Adrenal gland (tissue), 9 donors: ENCODE measurements at regions not wholly inside any gene's neighbourhood (a gene's known extent, or its start where the extent isn't known, plus 50 kb on each side); places are given as distances from the start of the nearest gene placed in this dataset.

Experiments used
- DNase-seq, 7 donors: peaks; one replicate each; pipeline ENCODE4 v3.0.0-alpha.2; 2019 to 2020
- H3K27ac ChIP-seq, 5 donors: fragments of 200-600 bp; sonication (generic) in 4 of 5; 1 replicate in 3 of 5; 2 replicates in 2 of 5; pipeline versions ENCODE4 v1.5.1 to v1.8.0; 2016 to 2020; ENCODE audit warnings: mild to moderate bottlenecking in 1 of 5
- H3K27me3 ChIP-seq: fragments of 200-600 bp; 2 replicates; pipeline ENCODE4 v1.8.0; 2021
- H3K36me3 ChIP-seq, 2 donors: fragments of 200-600 bp; replicated peaks in 1 of 2; 1 replicate in 1 of 2; 2 replicates in 1 of 2; pipeline versions ENCODE4 v1.5.1 to v1.8.0; 2018 to 2022
- H3K4me1 ChIP-seq, 2 donors: fragments of 200-600 bp; replicated peaks in 1 of 2; 1 replicate in 1 of 2; 2 replicates in 1 of 2; pipeline versions ENCODE4 v1.5.1 to v1.8.0; 2018 to 2021
- H3K4me3 ChIP-seq, 4 donors: fragments of 200-600 bp; sonication (generic) in 3 of 4; one replicate each; pipeline ENCODE4 v1.5.1; 2016 to 2018
- H3K9me3 ChIP-seq, 3 donors: fragments of 200-600 bp; sonication (generic) in 1 of 3; replicated peaks in 1 of 3; 1 replicate in 2 of 3; 2 replicates in 1 of 3; pipeline versions ENCODE4 v1.5.1 to v1.8.0; 2016 to 2021
- POLR2A ChIP-seq, 2 donors: fragments of 450-650 bp; IDR thresholded peaks; one replicate each; pipeline ENCODE4 v1.6.1; 2017; ENCODE audit warnings: antibody characterized with exemption in 2 of 2, mild to moderate bottlenecking in 2 of 2, moderate library complexity in 1 of 2
- WGBS, 4 donors: extraction: QIAGEN DNeasy Blood & Tissue Kit in 2 of 4; methylation state at CpG; one replicate each; pipeline versions ENCODE4 v1.1.5 to v1.1.7; 2013 to 2017; 5-methylcytosine and 5-hydroxymethylcytosine counted together
- intact Hi-C, 2 donors: fragments of 100-400 bp; cut with DNase I; formaldehyde crosslinking; loops; one replicate each; pipeline versions ENCODE4 v1.14.1 to v1.15.0; 2022 to 2023
- TF ChIP-seq, protein P1 (sequence below), 6 experiments: fragments of 450-650 bp in 4 of 6; fragments of 200-600 bp in 2 of 6; sonication (generic) in 1 of 6; IDR thresholded peaks; 1 replicate in 5 of 6; 2 replicates in 1 of 6; pipeline versions ENCODE4 v1.5.1 to v1.8.0; 2016 to 2021; ENCODE audit warnings: antibody characterized with exemption in 6 of 6, mild to moderate bottlenecking in 2 of 6, moderate library complexity in 1 of 6
- donor health status: healthy with polysubstance abuse.
- donor health status: Bipolar disorder and iron deficiency.
- donor health status: DM: yes; HTN: yes; CAD: no.
- donor health status: DM: no; HTN: no; CAD: no.
- donor health status: DM: no; HTN: no; CAD: no.

DNA sequence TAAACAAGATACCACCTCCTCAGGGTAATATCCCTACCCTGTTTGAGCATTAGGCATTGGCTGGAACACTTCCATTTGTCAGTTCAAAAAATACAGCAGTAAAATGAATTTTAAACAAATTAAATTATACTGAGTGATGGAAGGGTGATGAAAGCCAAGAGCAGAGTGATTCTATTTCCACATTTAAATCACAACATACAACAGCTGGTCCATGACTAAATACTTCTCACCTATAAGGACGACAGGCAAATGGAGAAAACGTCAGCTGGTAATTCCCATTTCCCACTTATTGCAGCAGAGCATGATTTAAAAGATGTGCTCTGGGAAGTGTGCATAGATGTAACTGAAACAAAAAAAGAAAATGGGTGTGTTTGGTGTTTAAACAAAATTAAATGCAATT, 543.6 kb upstream of the DAB2 start:
- Histone ChIP-seq H3K9me3 (no peaks in the 10 kb centered on the region), H3K27me3 (no peaks in the 10 kb centered on the region), H3K36me3 (no peaks in the 10 kb centered on the region), H3K4me1 (no peaks in the 10 kb centered on the region), H3K4me3 (no peak overlapping the region), H3K27ac (no peak overlapping the region)
- WGBS, 4 donors: 44 to 57% (median 48%) methylated on average over 2 of the region's 2 CpGs
- TF ChIP-seq, protein P1, sequence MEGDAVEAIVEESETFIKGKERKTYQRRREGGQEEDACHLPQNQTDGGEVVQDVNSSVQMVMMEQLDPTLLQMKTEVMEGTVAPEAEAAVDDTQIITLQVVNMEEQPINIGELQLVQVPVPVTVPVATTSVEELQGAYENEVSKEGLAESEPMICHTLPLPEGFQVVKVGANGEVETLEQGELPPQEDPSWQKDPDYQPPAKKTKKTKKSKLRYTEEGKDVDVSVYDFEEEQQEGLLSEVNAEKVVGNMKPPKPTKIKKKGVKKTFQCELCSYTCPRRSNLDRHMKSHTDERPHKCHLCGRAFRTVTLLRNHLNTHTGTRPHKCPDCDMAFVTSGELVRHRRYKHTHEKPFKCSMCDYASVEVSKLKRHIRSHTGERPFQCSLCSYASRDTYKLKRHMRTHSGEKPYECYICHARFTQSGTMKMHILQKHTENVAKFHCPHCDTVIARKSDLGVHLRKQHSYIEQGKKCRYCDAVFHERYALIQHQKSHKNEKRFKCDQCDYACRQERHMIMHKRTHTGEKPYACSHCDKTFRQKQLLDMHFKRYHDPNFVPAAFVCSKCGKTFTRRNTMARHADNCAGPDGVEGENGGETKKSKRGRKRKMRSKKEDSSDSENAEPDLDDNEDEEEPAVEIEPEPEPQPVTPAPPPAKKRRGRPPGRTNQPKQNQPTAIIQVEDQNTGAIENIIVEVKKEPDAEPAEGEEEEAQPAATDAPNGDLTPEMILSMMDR (IDR thresholded peaks at IDR 0.05): no peak
- no peak for TF ChIP-seq POLR2A (IDR thresholded peaks at IDR 0.05)
- intact Hi-C loops: no loop called here
- no peak for DNase-seq

DNA sequence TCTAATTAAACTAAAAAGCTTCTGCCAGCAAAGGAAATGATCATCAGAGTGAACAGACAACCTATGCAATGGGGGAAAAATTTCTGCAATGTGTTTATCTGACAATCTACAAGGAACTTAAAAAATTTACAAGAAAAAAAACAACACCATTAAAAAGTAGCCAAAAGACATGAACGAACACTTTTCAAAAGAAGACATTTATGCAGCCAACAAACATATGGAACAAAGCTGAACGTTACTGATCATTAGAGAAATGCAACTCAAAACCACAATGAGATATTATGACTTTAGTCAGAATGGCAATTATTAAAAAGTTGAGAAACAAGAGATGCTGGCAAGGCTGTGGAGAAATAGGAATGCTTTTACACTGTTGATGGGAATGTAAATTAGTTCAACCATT, 530.4 kb upstream of the DAB2 start:
- H3K27ac ChIP-seq: no peak overlapping the region
- DNase-seq: no peak
- 57 to 77% (median 74%) methylated on average over 2 of the region's 2 CpGs for WGBS, 4 donors
- no peaks in the 10 kb centered on the region for H3K4me1 ChIP-seq
- TF ChIP-seq POLR2A (IDR thresholded peaks at IDR 0.05): no peak
- TF ChIP-seq, protein P1 (IDR thresholded peaks at IDR 0.05): no peak
- intact Hi-C loops: no loop called here
- no peaks in the 10 kb centered on the region for H3K36me3 ChIP-seq
- H3K4me3 ChIP-seq: no peak overlapping the region
- no peaks in the 10 kb centered on the region for H3K27me3 ChIP-seq
- H3K9me3 ChIP-seq: no peaks in the 10 kb centered on the region

DNA sequence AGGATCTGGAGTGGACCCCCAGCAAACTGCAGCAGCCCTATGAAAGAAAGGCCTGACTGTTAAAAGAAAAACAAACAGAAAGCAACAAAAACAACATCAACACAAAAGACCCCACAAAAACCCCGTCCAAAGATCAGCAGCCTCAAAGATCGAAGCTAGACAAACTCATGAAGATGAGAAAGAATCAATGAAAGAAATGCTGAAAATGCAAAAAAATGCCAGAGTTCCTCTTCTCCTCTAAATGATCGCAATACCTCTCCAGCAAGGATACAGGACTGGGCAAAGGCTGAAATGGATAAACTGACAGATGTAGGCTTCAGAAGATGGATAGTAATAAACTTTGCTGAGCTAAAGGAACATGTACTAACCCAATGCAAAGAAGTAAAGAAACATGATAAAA, 526.3 kb upstream of the DAB2 start:
- Histone ChIP-seq H3K36me3 (no peaks in the 10 kb centered on the region), H3K27ac (no peak overlapping the region), H3K4me3 (no peak overlapping the region), H3K27me3 (no peaks in the 10 kb centered on the region), H3K9me3 (no peaks in the 10 kb centered on the region), H3K4me1 (no peaks in the 10 kb centered on the region)
- 76 to 94% (median 81%) methylated on average over 3 of the region's 3 CpGs for WGBS, 4 donors
- TF ChIP-seq, protein P1 (IDR thresholded peaks at IDR 0.05): no peak
- no peak for TF ChIP-seq POLR2A (IDR thresholded peaks at IDR 0.05)
- intact Hi-C loops: no loop called here
- no peak for DNase-seq

DNA sequence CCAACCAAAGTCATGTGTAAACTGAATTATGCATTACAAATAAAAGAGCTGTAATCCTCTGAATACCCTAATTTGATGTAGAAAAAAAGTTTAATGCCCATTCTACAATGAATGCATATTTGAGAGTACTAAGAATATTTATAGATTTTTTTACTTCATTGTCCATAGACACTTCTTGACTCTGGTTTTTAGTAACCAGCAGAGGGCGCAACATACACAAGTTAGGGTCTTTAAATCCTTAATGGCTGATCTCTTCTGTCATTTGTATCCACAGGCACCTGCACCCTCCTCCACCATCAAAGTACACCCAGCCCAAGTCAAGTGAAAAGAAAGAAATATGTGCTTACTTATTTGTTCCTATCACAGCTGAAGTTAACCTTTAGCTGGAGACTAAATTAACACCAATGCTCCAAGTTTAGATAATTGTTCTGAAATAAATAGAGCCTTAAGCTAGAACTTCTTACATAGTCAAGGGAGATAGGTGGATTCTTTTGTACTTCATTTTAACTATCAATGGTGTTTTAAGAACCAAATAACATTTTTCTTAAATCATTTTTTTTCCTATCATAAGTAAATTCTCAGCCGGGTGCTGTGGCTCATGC, 524.2 kb upstream of the DAB2 start:
- peak; percentile 37 to 81 (median 63) for DNase-seq
- no peak for TF ChIP-seq POLR2A (IDR thresholded peaks at IDR 0.05)
- TF ChIP-seq, protein P1 (IDR thresholded peaks at IDR 0.05): peak; percentile 46 to 75 (median 58)
- Histone ChIP-seq H3K4me3 (no peak overlapping the region), H3K9me3 (no peaks in the 10 kb centered on the region), H3K4me1 (no peaks in the 10 kb centered on the region), H3K36me3 (no peaks in the 10 kb centered on the region), H3K27me3 (no peaks in the 10 kb centered on the region), H3K27ac (no peak overlapping the region)
- WGBS, 4 donors: 46 to 52% (median 48%) methylated on average over 2 of the region's 2 CpGs
- intact Hi-C loops: loop anchor here (5.0 to 10.0 kb wide), 2 partner anchors 736 to 738 kb away; no protein-coding TSS in a partner anchor
